DND-41 (cell line): ENCODE measurements at regions not wholly inside any gene's neighbourhood (a gene's known extent, or its start where the extent isn't known, plus 50 kb on each side); places are given as distances from the start of the nearest gene placed in this dataset.

Experiments
- ATAC-seq: fragments of 200-7000 bp; cut with Tn5 transposase; 3 replicates; pipeline ENCODE4 v1.9.1; 2021; ENCODE audit warnings: low read depth; ENCODE audit not compliant: insufficient read depth
- DNase-seq: peaks from one replicate; pipeline ENCODE4 v3.0.0-alpha.2; 2020
- H2AFZ ChIP-seq: 2 replicates; pipeline ENCODE4 v1.6.0; 2012; ENCODE audit warnings: low read depth, low read length
- H3K27ac ChIP-seq: 2 replicates; pipeline ENCODE4 v1.5.1; 2012; ENCODE audit warnings: low read length, inconsistent platforms
- H3K27me3 ChIP-seq: fragments of 200-600 bp; sonication (generic); 2 replicates; pipeline ENCODE4 v1.6.0; 2012; ENCODE audit warnings: low read length, mild to moderate bottlenecking, inconsistent platforms; ENCODE audit not compliant: insufficient read depth, poor library complexity
- H3K36me3 ChIP-seq: 2 replicates; pipeline ENCODE4 v1.5.1; 2012; ENCODE audit warnings: low read length, inconsistent platforms; ENCODE audit not compliant: insufficient read depth
- H3K4me1 ChIP-seq: 2 replicates; pipeline ENCODE4 v1.5.1; 2012; ENCODE audit warnings: mild to moderate bottlenecking, low read length; ENCODE audit not compliant: insufficient read depth
- H3K4me2 ChIP-seq: 2 replicates; pipeline ENCODE4 v1.6.0; 2012; ENCODE audit warnings: mild to moderate bottlenecking, moderate library complexity, low read length, inconsistent platforms; ENCODE audit not compliant: insufficient read depth
- H3K4me3 ChIP-seq, 2 experiments: fragments of 200-600 bp in 1 of 2; shearing (Covaris generic) in 1 of 2; 2 replicates each; pipeline ENCODE4 v1.5.1; 2012 to 2016; ENCODE audit warnings: inconsistent platforms in 2 of 2, low read length in 2 of 2, mild to moderate bottlenecking in 2 of 2, low read depth in 1 of 2, moderate library complexity in 1 of 2
- H3K79me2 ChIP-seq: 2 replicates; pipeline ENCODE4 v1.6.0; 2012; ENCODE audit warnings: low read length, inconsistent platforms; ENCODE audit not compliant: insufficient read depth
- H3K9ac ChIP-seq: 2 replicates; pipeline ENCODE4 v1.6.0; 2012; ENCODE audit warnings: low read depth, mild to moderate bottlenecking, inconsistent platforms, low read length, moderate library complexity
- H3K9me3 ChIP-seq: 2 replicates; pipeline ENCODE4 v1.5.1; 2012; ENCODE audit warnings: low read length, moderate library complexity, mild to moderate bottlenecking, inconsistent platforms; ENCODE audit not compliant: insufficient read depth, severe bottlenecking
- H4K20me1 ChIP-seq: 2 replicates; pipeline ENCODE4 v1.6.0; 2012; ENCODE audit warnings: low read length; ENCODE audit not compliant: insufficient read depth
- EZH2 ChIP-seq: IDR thresholded peaks from 3 replicates; pipeline ENCODE4 v1.6.1; 2012; ENCODE audit warnings: borderline replicate concordance, low read depth, mild to moderate bottlenecking, moderate library complexity, low read length, inconsistent platforms; ENCODE audit not compliant: severe bottlenecking
- TF ChIP-seq, protein P1 (sequence below): IDR thresholded peaks from 2 replicates; pipeline ENCODE4 v1.5.1; 2012; ENCODE audit warnings: borderline replicate concordance, low read length, moderate library complexity, mild to moderate bottlenecking; ENCODE audit not compliant: poor library complexity, severe bottlenecking; ENCODE audit errors: extremely low read depth

DNA sequence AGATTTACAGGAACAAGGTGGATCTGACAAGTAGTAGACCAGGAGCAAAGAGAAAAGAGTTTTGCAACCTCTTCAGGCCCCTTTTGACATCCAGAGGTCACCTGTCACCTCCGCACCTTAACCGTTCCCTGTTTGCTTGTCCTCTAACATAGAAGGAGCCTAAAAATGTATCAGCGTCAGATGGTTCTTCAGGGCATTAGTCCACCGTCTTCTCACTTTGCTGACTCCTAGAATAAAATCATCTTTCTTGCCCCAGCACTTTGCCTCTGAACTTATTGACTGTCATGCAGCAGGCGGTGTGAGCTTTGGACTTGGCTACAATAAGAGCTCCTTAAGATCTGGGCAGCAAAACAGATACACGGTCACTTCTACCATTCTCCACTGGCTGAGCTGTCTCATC lies 339.7 kb upstream of the B3GAT1 start:
- no peak overlapping the region for H2AFZ ChIP-seq
- no peak for DNase-seq
- H3K4me3 ChIP-seq: no peak overlapping the region
- ATAC-seq: no peak
- no peaks in the 10 kb centered on the region for H3K79me2 ChIP-seq
- TF ChIP-seq EZH2: no peak
- TF ChIP-seq, protein P1, sequence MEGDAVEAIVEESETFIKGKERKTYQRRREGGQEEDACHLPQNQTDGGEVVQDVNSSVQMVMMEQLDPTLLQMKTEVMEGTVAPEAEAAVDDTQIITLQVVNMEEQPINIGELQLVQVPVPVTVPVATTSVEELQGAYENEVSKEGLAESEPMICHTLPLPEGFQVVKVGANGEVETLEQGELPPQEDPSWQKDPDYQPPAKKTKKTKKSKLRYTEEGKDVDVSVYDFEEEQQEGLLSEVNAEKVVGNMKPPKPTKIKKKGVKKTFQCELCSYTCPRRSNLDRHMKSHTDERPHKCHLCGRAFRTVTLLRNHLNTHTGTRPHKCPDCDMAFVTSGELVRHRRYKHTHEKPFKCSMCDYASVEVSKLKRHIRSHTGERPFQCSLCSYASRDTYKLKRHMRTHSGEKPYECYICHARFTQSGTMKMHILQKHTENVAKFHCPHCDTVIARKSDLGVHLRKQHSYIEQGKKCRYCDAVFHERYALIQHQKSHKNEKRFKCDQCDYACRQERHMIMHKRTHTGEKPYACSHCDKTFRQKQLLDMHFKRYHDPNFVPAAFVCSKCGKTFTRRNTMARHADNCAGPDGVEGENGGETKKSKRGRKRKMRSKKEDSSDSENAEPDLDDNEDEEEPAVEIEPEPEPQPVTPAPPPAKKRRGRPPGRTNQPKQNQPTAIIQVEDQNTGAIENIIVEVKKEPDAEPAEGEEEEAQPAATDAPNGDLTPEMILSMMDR: no peak
- H3K9me3 ChIP-seq: peaks cover 9% of the 10 kb centered on the region
- H4K20me1 ChIP-seq: no peaks in the 10 kb centered on the region
- no peak overlapping the region for H3K4me2 ChIP-seq
- no peak overlapping the region for H3K27ac ChIP-seq
- H3K9ac ChIP-seq: no peak overlapping the region
- no peaks in the 10 kb centered on the region for H3K36me3 ChIP-seq
- H3K4me1 ChIP-seq: peaks cover 9% of the 10 kb centered on the region
- H3K27me3 ChIP-seq: no peaks in the 10 kb centered on the region

DNA sequence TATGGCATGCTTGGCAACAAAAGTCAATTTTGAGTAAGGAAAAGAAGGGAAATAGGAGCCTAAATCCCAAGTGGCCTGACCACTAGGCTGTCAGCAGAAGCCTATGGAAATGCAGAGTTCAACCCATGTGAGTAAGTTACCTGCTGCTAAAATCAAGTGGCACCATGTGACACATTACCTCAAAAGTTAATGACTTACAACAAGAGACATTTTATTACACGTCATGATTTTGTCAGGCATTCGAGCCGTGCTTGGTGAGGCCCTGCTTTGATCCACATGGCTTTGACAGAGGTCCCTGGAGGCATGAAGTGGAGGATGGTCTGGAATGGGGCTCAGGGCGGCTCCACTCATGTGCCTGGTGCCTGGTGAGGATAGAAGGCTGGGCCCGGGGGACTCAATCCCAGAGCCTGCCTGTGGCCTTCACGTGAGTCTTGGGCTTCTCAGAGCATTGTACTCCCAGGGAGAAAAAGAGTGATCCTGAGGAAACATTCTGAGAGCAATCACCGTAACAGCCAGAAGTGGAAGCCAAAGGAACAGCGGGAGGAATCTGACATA lies 339.1 kb upstream of the B3GAT1 start:
- TF ChIP-seq, protein P1: no peak
- no peak for TF ChIP-seq EZH2
- Histone ChIP-seq H2AFZ (no peak overlapping the region), H3K9me3 (peaks cover 9% of the 10 kb centered on the region), H3K79me2 (no peaks in the 10 kb centered on the region), H3K27me3 (no peaks in the 10 kb centered on the region), H3K4me2 (no peak overlapping the region), H3K4me1 (peaks cover 9% of the 10 kb centered on the region), H4K20me1 (no peaks in the 10 kb centered on the region), H3K9ac (no peak overlapping the region), H3K4me3 (no peak overlapping the region), H3K36me3 (no peaks in the 10 kb centered on the region), H3K27ac (no peak overlapping the region)
- ATAC-seq (no peak), DNase-seq (no peak)

- no peaks in the 10 kb centered on the region for H4K20me1 ChIP-seq
- DNase-seq: no peak
- H2AFZ ChIP-seq: no peak overlapping the region
- ATAC-seq: no peak
- peaks cover 9% of the 10 kb centered on the region for H3K4me1 ChIP-seq
- H3K4me2 ChIP-seq: no peak overlapping the region
- H3K79me2 ChIP-seq: no peaks in the 10 kb centered on the region
- H3K9me3 ChIP-seq: peaks cover 9% of the 10 kb centered on the region
- H3K27me3 ChIP-seq: no peaks in the 10 kb centered on the region
- no peak overlapping the region for H3K9ac ChIP-seq
- no peaks in the 10 kb centered on the region for H3K36me3 ChIP-seq
- TF ChIP-seq EZH2: no peak
- TF ChIP-seq, protein P1: no peak
- no peak overlapping the region for H3K4me3 ChIP-seq
- H3K27ac ChIP-seq: no peak overlapping the region
Measured at GRCh38 chr11:134750619-134751018, 338.6 kb upstream of the B3GAT1 start.
